NCI-H82 (cell line): ENCODE measurements at regions not wholly inside any gene's neighbourhood (a gene's known extent, or its start where the extent isn't known, plus 50 kb on each side); places are given as distances from the start of the nearest gene placed in this dataset.

Experiments
- DNase-seq: peaks from one replicate; lab custom pipeline; 2025; lab: John Stamatoyannopoulos, UW

- no peak for DNase-seq
Observed at GRCh38 chr11:128085276-128085675, 502.1 kb downstream of the ETS1 start.

GRCh38 chr11:128082574-128082973, 504.8 kb downstream of the ETS1 start:
- no peak for DNase-seq

GRCh38 chr11:128069665-128070064, 517.7 kb downstream of the ETS1 start:
- DNase-seq = no peak

- no peak for DNase-seq
Observed at GRCh38 chr11:128067780-128068179, 519.6 kb downstream of the ETS1 start.

GRCh38 chr11:128066399-128066798, 521.0 kb downstream of the ETS1 start:
- DNase-seq = no peak

- DNase-seq = no peak
Observed at GRCh38 chr11:128061281-128061871, 526.0 kb downstream of the ETS1 start.

GRCh38 chr11:128058580-128059208, 528.7 kb downstream of the ETS1 start:
- no peak for DNase-seq

- no peak for DNase-seq
Observed at GRCh38 chr11:128057786-128058395, 529.5 kb downstream of the ETS1 start.

GRCh38 chr11:128055576-128056217, 531.7 kb downstream of the ETS1 start:
- no peak for DNase-seq

- DNase-seq = no peak
Observed at GRCh38 chr11:128053981-128054931, 533.1 kb downstream of the ETS1 start.

GRCh38 chr11:128052912-128053641, 534.3 kb downstream of the ETS1 start:
- no peak for DNase-seq

- DNase-seq = no peak
Observed at GRCh38 chr11:128048121-128048520, 539.2 kb downstream of the ETS1 start.

- no peak for DNase-seq
Observed at GRCh38 chr11:128047026-128047425, 540.3 kb downstream of the ETS1 start.

- no peak for DNase-seq
Observed at GRCh38 chr11:128046213-128046612, 541.1 kb downstream of the ETS1 start.

- DNase-seq = no peak
Observed at GRCh38 chr11:128045094-128045725, 542.1 kb downstream of the ETS1 start.

- no peak for DNase-seq
Observed at GRCh38 chr11:128042290-128042751, 545.0 kb downstream of the ETS1 start.

- no peak for DNase-seq
Observed at GRCh38 chr11:128040603-128041002, 546.8 kb downstream of the ETS1 start.

GRCh38 chr11:128039140-128040021, 548.0 kb downstream of the ETS1 start:
- DNase-seq = no peak

GRCh38 chr11:128036556-128037093, 550.7 kb downstream of the ETS1 start:
- no peak for DNase-seq
